Calu3 (cell line): ENCODE measurements at regions not wholly inside any gene's neighbourhood (a gene's known extent, or its start where the extent isn't known, plus 50 kb on each side); places are given as distances from the start of the nearest gene placed in this dataset.

ENCODE experiments used
- BruUV-seq: library from RNA; stranded (reverse); fragments of 400-500 nt; replicated peaks from 2 replicates; lab custom pipeline; 2021; lab: Mats Ljungman, UMichigan
- CTCF ChIA-PET: fragments of 300-600 bp; sonication (Branson Sonifier 250); formaldehyde crosslinking; loops from one replicate; lab custom pipeline; 2022; ENCODE audit warnings: antibody characterized with exemption; lab: Charles Lee
- DNase-seq: peaks from one replicate; pipeline ENCODE4 v3.0.0; 2022
- H3K27ac Mint-ChIP-seq: one replicate; pipeline ENCODE4 v1.8.0; 2022; ENCODE audit warnings: mixed read lengths; ENCODE audit not compliant: unreplicated experiment
- H3K27me3 Mint-ChIP-seq: one replicate; pipeline ENCODE4 v1.8.0; 2022; ENCODE audit warnings: mixed read lengths; ENCODE audit not compliant: unreplicated experiment
- H3K36me3 Mint-ChIP-seq: one replicate; pipeline ENCODE4 v1.8.0; 2022; ENCODE audit warnings: mild to moderate bottlenecking, moderate library complexity, mixed read lengths; ENCODE audit not compliant: insufficient read depth, unreplicated experiment
- H3K4me1 Mint-ChIP-seq: one replicate; pipeline ENCODE4 v1.8.0; 2022; ENCODE audit warnings: mild to moderate bottlenecking, low read depth, mixed read lengths; ENCODE audit not compliant: unreplicated experiment
- H3K4me3 Mint-ChIP-seq: one replicate; pipeline ENCODE4 v1.8.0; 2022; ENCODE audit warnings: mild to moderate bottlenecking, low read depth, moderate library complexity, mixed read lengths; ENCODE audit not compliant: unreplicated experiment
- H3K9me3 Mint-ChIP-seq: one replicate; pipeline ENCODE4 v1.8.0; 2022; ENCODE audit warnings: low read depth, mixed read lengths; ENCODE audit not compliant: unreplicated experiment
- CTCF ChIP-seq: fragments of 200-600 bp; IDR thresholded peaks from one replicate; pipeline ENCODE4 v1.8.0; 2022; ENCODE audit warnings: antibody characterized with exemption; ENCODE audit not compliant: unreplicated experiment
- intact Hi-C: fragments of 100-400 bp; cut with micrococcal nuclease; formaldehyde crosslinking; loops from one replicate; pipeline ENCODE4 v1.10.0; 2022; ENCODE audit not compliant: unreplicated experiment

- no peak for DNase-seq
- CTCF ChIA-PET, result no interaction called here
- no peak overlapping the region for H3K4me3 Mint-ChIP-seq
- H3K36me3 Mint-ChIP-seq, result no peaks in the 10 kb centered on the region
- no peaks in the 10 kb centered on the region for H3K4me1 Mint-ChIP-seq
- no TSS peak for BruUV-seq
- H3K9me3 Mint-ChIP-seq, result no peaks in the 10 kb centered on the region
- no peak for TF ChIP-seq CTCF
- intact Hi-C loops, result no loop called here
- H3K27ac Mint-ChIP-seq, result no peak overlapping the region
- no peaks in the 10 kb centered on the region for H3K27me3 Mint-ChIP-seq
These were observed 1268.3 kb upstream of the TMEFF2 start for GRCh38 chr2:193463011-193463410.

GRCh38 chr2:193462411-193462810 lies 1267.7 kb upstream of the TMEFF2 start:
- Mint-ChIP-seq H3K36me3 (no peaks in the 10 kb centered on the region), H3K27me3 (no peaks in the 10 kb centered on the region), H3K4me3 (no peak overlapping the region), H3K4me1 (no peaks in the 10 kb centered on the region), H3K9me3 (no peaks in the 10 kb centered on the region), H3K27ac (no peak overlapping the region)
- CTCF ChIA-PET, result no interaction called here
- intact Hi-C loops, result no loop called here
- no peak for TF ChIP-seq CTCF
- DNase-seq, result no peak
- BruUV-seq, result no TSS peak

- no TSS peak for BruUV-seq
- H3K9me3 Mint-ChIP-seq, result no peaks in the 10 kb centered on the region
- no peak for DNase-seq
- no peak overlapping the region for H3K27ac Mint-ChIP-seq
- intact Hi-C loops, result no loop called here
- no peaks in the 10 kb centered on the region for H3K4me1 Mint-ChIP-seq
- CTCF ChIA-PET, result no interaction called here
- H3K4me3 Mint-ChIP-seq, result no peak overlapping the region
- no peaks in the 10 kb centered on the region for H3K27me3 Mint-ChIP-seq
- TF ChIP-seq CTCF, result no peak
- H3K36me3 Mint-ChIP-seq, result no peaks in the 10 kb centered on the region
These were observed 1266.8 kb upstream of the TMEFF2 start for GRCh38 chr2:193461431-193461934.

- no TSS peak for BruUV-seq
- CTCF ChIA-PET, result no interaction called here
- Mint-ChIP-seq H3K27me3 (no peaks in the 10 kb centered on the region), H3K36me3 (no peaks in the 10 kb centered on the region), H3K4me1 (peaks cover 10% of the 10 kb centered on the region), H3K27ac (no peak overlapping the region), H3K4me3 (no peak overlapping the region), H3K9me3 (no peaks in the 10 kb centered on the region)
- no peak for DNase-seq
- no peak for TF ChIP-seq CTCF
- intact Hi-C loops, result no loop called here
These were observed 1252.2 kb upstream of the TMEFF2 start for GRCh38 chr2:193446967-193447366.
